ENCODE measurements at regions not wholly inside any gene's neighbourhood (a gene's known extent, or its start where the extent isn't known, plus 50 kb on each side); places are given as distances from the start of the nearest gene placed in this dataset.

DNA sequence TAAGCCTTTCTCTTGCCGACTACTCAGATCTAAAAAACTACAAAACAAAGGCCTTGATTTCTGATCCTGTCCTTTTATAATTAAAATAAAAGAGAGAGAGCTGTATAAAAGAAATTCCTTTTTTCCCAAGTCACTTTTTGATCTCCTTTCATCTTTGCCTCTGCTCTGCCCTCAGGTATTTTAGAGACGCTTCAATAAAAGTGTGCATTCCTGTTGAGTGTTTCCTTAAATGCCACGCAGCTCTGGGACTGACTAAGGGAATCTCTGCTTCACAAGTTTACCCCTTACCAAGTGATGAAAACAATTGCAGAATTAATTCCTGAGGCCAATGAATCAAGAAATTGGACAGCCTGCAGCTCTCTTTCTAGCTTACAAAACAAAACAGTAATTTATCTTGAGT, 1109.8 kb downstream of the TMTC2 start:
- no peak overlapping the region for H3K4ac ChIP-seq (ENCODE audit: low read length)
- no peak overlapping the region for H3K27ac ChIP-seq (replicated peaks; ENCODE audit: low read length)

DNA sequence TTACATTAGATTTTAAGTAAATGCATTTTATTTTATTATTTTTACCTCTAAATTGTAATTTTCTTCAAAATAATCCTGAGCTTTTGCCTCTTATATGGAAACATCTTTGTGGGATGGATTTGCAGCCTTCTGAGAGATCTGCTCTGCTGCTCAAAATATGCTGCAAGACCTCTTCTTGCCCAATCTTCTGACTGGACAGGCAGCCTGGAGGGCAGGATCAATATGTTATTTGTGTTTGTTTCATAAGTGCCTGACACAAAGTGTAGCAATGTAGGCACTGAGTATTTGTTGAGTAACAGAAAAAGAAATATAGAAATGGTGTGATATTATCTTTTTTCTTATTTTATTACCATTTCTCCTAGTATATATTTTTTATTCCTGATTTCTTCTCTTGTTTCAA, 1106.9 kb downstream of the TMTC2 start:
- no peak overlapping the region for H2AFZ ChIP-seq (ENCODE audit: low read length)
- no peak overlapping the region for H4K91ac ChIP-seq (ENCODE audit: low read depth, low read length, poor library complexity)
- H3K14ac ChIP-seq (ENCODE audit: low read length): no peak overlapping the region
- H3K27ac ChIP-seq (replicated peaks; ENCODE audit: low read length): no peak overlapping the region
- no peak overlapping the region for H2AK5ac ChIP-seq (ENCODE audit: low read depth, low read length)
- no peak overlapping the region for H2BK5ac ChIP-seq (ENCODE audit: low read length)
- H3K4me1 ChIP-seq (ENCODE audit: control insufficient read depth in 2 of 2, insufficient read depth in 1 of 2, low read depth in 1 of 2, low read length in 2 of 2): no peaks in the 10 kb centered on the region
- H3K4me2 ChIP-seq (ENCODE audit: insufficient read depth, low read length, poor library complexity, severe bottlenecking): no peak overlapping the region
- no peak overlapping the region for H2BK15ac ChIP-seq (ENCODE audit: low read length)
- DNase-seq (ENCODE audit: low spot score): no peak
- H2BK12ac ChIP-seq (ENCODE audit: low read length): no peak overlapping the region
- no peak overlapping the region for H3K23ac ChIP-seq (ENCODE audit: low read depth, low read length, poor library complexity)
- no peak overlapping the region for H3K9ac ChIP-seq (ENCODE audit: low read depth, low read length, poor library complexity)
- no peaks in the 10 kb centered on the region for H3K27me3 ChIP-seq (ENCODE audit: control insufficient read depth in 3 of 3, insufficient read depth in 3 of 3, low read depth in 1 of 3, low read length in 3 of 3)
- H3K79me1 ChIP-seq (ENCODE audit: low read depth, low read length): no peaks in the 10 kb centered on the region
- no peaks in the 10 kb centered on the region for H3K36me3 ChIP-seq (replicated peaks in 1 of 2; ENCODE audit: control insufficient read depth in 2 of 2, insufficient read depth in 2 of 2, low read length in 2 of 2)
- H4K8ac ChIP-seq (ENCODE audit: low read depth, low read length): no peak overlapping the region
- H3K4ac ChIP-seq (ENCODE audit: low read length): no peak overlapping the region
- no peak overlapping the region for H2BK120ac ChIP-seq (ENCODE audit: low read depth, low read length)
- H3K18ac ChIP-seq (ENCODE audit: low read length): no peak overlapping the region
- no peak overlapping the region for H3K4me3 ChIP-seq (ENCODE audit: low read length in 2 of 2)
- H3K9me3 ChIP-seq (replicated peaks in 1 of 2; ENCODE audit: control insufficient read depth in 2 of 2, insufficient read depth in 1 of 2, low read depth in 1 of 2, low read length in 2 of 2): no peaks in the 10 kb centered on the region

More for the DNA sequence above, 1109.8 kb downstream of the TMTC2 start:
- no peak overlapping the region for H3K14ac ChIP-seq (ENCODE audit: low read length)
- DNase-seq (ENCODE audit: low spot score): peak; percentile 8
- H2BK5ac ChIP-seq (ENCODE audit: low read length): no peak overlapping the region
- no peak overlapping the region for H2BK120ac ChIP-seq (ENCODE audit: low read depth, low read length)
- no peak overlapping the region for H3K4me2 ChIP-seq (ENCODE audit: insufficient read depth, low read length, poor library complexity, severe bottlenecking)
- WGBS, 2 donors (ENCODE audit: extremely low coverage in 2 of 2, insufficient read length in 2 of 2, insufficient replicate concordance in 1 of 2): no CpG with 5 or more reads among the region's 3 CpGs
- H3K4me1 ChIP-seq (ENCODE audit: control insufficient read depth in 2 of 2, insufficient read depth in 1 of 2, low read depth in 1 of 2, low read length in 2 of 2): no peaks in the 10 kb centered on the region
- no peak overlapping the region for H4K8ac ChIP-seq (ENCODE audit: low read depth, low read length)
- H4K91ac ChIP-seq (ENCODE audit: low read depth, low read length, poor library complexity): no peak overlapping the region
- no peaks in the 10 kb centered on the region for H3K9me3 ChIP-seq (replicated peaks in 1 of 2; ENCODE audit: control insufficient read depth in 2 of 2, insufficient read depth in 1 of 2, low read depth in 1 of 2, low read length in 2 of 2)
- H3K4me3 ChIP-seq (ENCODE audit: low read length in 2 of 2): no peak overlapping the region
- H3K18ac ChIP-seq (ENCODE audit: low read length): no peak overlapping the region
- H2AFZ ChIP-seq (ENCODE audit: low read length): peak overlapping the region; percentile 43
- H3K27me3 ChIP-seq (ENCODE audit: control insufficient read depth in 3 of 3, insufficient read depth in 3 of 3, low read depth in 1 of 3, low read length in 3 of 3): no peaks in the 10 kb centered on the region
- H2BK12ac ChIP-seq (ENCODE audit: low read length): no peak overlapping the region
- no peak overlapping the region for H3K9ac ChIP-seq (ENCODE audit: low read depth, low read length, poor library complexity)
- no peaks in the 10 kb centered on the region for H3K79me1 ChIP-seq (ENCODE audit: low read depth, low read length)
- no peak overlapping the region for H2AK5ac ChIP-seq (ENCODE audit: low read depth, low read length)
- no peak overlapping the region for H3K23ac ChIP-seq (ENCODE audit: low read depth, low read length, poor library complexity)
- H2BK15ac ChIP-seq (ENCODE audit: low read length): no peak overlapping the region
- no peaks in the 10 kb centered on the region for H3K36me3 ChIP-seq (replicated peaks in 1 of 2; ENCODE audit: control insufficient read depth in 2 of 2, insufficient read depth in 2 of 2, low read length in 2 of 2)

DNA sequence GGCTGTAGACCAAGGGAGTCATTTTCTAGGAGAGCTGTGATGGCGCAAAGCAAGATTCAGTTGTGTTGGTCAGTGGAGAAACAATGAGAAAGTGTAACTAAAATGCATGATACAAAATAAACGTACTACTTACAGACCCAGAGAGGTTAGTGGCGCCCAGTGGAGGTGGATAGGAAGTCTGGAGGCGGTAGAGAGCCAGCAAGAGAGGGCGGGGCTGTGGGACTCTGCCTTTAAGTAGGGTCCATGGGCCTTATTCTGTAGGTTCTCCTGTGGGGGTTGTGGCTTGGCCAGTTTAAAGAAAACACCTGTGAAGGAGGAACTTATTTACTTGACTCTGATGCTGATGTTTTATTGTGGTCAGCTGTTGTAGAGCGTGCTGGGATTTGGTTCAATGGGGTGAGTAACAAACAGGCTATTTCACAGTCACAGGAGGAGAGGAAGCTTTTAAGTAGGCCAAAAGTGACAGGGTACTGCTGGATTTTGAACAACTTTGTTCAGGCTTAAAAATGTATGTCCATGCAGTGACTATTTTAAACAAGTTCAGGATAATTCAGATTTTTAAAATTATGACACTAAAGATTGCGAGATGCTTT, 1097.7 kb downstream of the TMTC2 start:
- Histone ChIP-seq H3K4me1 (ENCODE audit: control insufficient read depth in 2 of 2, insufficient read depth in 1 of 2, low read depth in 1 of 2, low read length in 2 of 2) (no peaks in the 10 kb centered on the region), H2BK120ac (ENCODE audit: low read depth, low read length) (no peak overlapping the region), H3K14ac (ENCODE audit: low read length) (no peak overlapping the region), H3K4ac (ENCODE audit: low read length) (no peak overlapping the region), H3K18ac (ENCODE audit: low read length) (no peak overlapping the region), H3K36me3 (replicated peaks in 1 of 2; ENCODE audit: control insufficient read depth in 2 of 2, insufficient read depth in 2 of 2, low read length in 2 of 2) (no peaks in the 10 kb centered on the region), H3K4me2 (ENCODE audit: insufficient read depth, low read length, poor library complexity, severe bottlenecking) (no peak overlapping the region), H4K91ac (ENCODE audit: low read depth, low read length, poor library complexity) (no peak overlapping the region), H3K27me3 (ENCODE audit: control insufficient read depth in 3 of 3, insufficient read depth in 3 of 3, low read depth in 1 of 3, low read length in 3 of 3) (no peaks in the 10 kb centered on the region), H2BK12ac (ENCODE audit: low read length) (no peak overlapping the region), H3K23ac (ENCODE audit: low read depth, low read length, poor library complexity) (no peak overlapping the region), H3K79me1 (ENCODE audit: low read depth, low read length) (no peaks in the 10 kb centered on the region), H2AFZ (ENCODE audit: low read length) (peak overlapping the region; percentile 47), H4K8ac (ENCODE audit: low read depth, low read length) (no peak overlapping the region), H3K27ac (replicated peaks; ENCODE audit: low read length) (no peak overlapping the region), H3K9ac (ENCODE audit: low read depth, low read length, poor library complexity) (no peak overlapping the region), H2BK5ac (ENCODE audit: low read length) (no peak overlapping the region), H2AK5ac (ENCODE audit: low read depth, low read length) (no peak overlapping the region), H3K4me3 (ENCODE audit: low read length in 2 of 2) (no peak overlapping the region), H3K9me3 (replicated peaks in 1 of 2; ENCODE audit: control insufficient read depth in 2 of 2, insufficient read depth in 1 of 2, low read depth in 1 of 2, low read length in 2 of 2) (no peaks in the 10 kb centered on the region), H2BK15ac (ENCODE audit: low read length) (no peak overlapping the region)
- DNase-seq (ENCODE audit: low spot score): no peak
- no CpG with 5 or more reads among the region's 7 CpGs for WGBS, 2 donors (ENCODE audit: extremely low coverage in 2 of 2, insufficient read length in 2 of 2, insufficient replicate concordance in 1 of 2)

DNA sequence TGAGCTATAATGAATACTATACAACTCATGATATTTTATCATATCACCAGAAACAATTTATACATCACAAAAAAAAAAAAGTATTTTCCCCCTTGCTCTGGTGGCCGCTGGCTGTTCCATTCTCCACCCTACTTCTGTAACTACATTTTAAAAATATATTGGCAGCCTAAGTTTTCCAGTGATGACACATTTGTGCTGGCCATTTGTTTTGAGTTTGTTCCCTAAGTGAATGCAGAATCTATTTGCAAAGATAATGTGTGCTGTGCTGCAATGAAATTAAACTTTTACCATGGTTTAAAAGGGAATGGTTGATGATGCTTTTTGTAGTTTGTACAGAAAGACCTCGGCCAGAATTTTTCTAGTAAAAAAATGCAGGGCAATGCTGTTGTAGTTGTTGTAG, 1092.8 kb downstream of the TMTC2 start:
- Histone ChIP-seq H3K27me3 (ENCODE audit: control insufficient read depth in 3 of 3, insufficient read depth in 3 of 3, low read depth in 1 of 3, low read length in 3 of 3) (no peaks in the 10 kb centered on the region), H4K91ac (ENCODE audit: low read depth, low read length, poor library complexity) (no peak overlapping the region), H3K4me2 (ENCODE audit: insufficient read depth, low read length, poor library complexity, severe bottlenecking) (no peak overlapping the region), H2BK15ac (ENCODE audit: low read length) (no peak overlapping the region), H3K27ac (replicated peaks; ENCODE audit: low read length) (no peak overlapping the region), H2BK5ac (ENCODE audit: low read length) (no peak overlapping the region), H3K9ac (ENCODE audit: low read depth, low read length, poor library complexity) (no peak overlapping the region), H3K23ac (ENCODE audit: low read depth, low read length, poor library complexity) (no peak overlapping the region), H3K4ac (ENCODE audit: low read length) (no peak overlapping the region), H3K4me3 (ENCODE audit: low read length in 2 of 2) (no peak overlapping the region), H3K18ac (ENCODE audit: low read length) (no peak overlapping the region), H3K14ac (ENCODE audit: low read length) (no peak overlapping the region), H2BK12ac (ENCODE audit: low read length) (no peak overlapping the region), H4K8ac (ENCODE audit: low read depth, low read length) (no peak overlapping the region), H3K4me1 (ENCODE audit: control insufficient read depth in 2 of 2, insufficient read depth in 1 of 2, low read depth in 1 of 2, low read length in 2 of 2) (no peaks in the 10 kb centered on the region), H2AK5ac (ENCODE audit: low read depth, low read length) (no peak overlapping the region), H3K9me3 (replicated peaks in 1 of 2; ENCODE audit: control insufficient read depth in 2 of 2, insufficient read depth in 1 of 2, low read depth in 1 of 2, low read length in 2 of 2) (no peaks in the 10 kb centered on the region), H3K36me3 (replicated peaks in 1 of 2; ENCODE audit: control insufficient read depth in 2 of 2, insufficient read depth in 2 of 2, low read length in 2 of 2) (no peaks in the 10 kb centered on the region), H2AFZ (ENCODE audit: low read length) (no peak overlapping the region), H3K79me1 (ENCODE audit: low read depth, low read length) (no peaks in the 10 kb centered on the region), H2BK120ac (ENCODE audit: low read depth, low read length) (no peak overlapping the region)
- no CpG with 5 or more reads among the region's 2 CpGs for WGBS, 2 donors (ENCODE audit: extremely low coverage in 2 of 2, insufficient read length in 2 of 2, insufficient replicate concordance in 1 of 2)
- DNase-seq (ENCODE audit: low spot score): no peak

Measured in neuronal stem cell (in vitro differentiated cells).